ENCODE measurements at regions not wholly inside any gene's neighbourhood (a gene's known extent, or its start where the extent isn't known, plus 50 kb on each side); places are given as distances from the start of the nearest gene placed in this dataset.
"Not testable (repeated sequence)": the region's sequence is repeated elsewhere in the genome, so short reads cannot be mapped to it uniquely, and the experiment has no call there.

DNA sequence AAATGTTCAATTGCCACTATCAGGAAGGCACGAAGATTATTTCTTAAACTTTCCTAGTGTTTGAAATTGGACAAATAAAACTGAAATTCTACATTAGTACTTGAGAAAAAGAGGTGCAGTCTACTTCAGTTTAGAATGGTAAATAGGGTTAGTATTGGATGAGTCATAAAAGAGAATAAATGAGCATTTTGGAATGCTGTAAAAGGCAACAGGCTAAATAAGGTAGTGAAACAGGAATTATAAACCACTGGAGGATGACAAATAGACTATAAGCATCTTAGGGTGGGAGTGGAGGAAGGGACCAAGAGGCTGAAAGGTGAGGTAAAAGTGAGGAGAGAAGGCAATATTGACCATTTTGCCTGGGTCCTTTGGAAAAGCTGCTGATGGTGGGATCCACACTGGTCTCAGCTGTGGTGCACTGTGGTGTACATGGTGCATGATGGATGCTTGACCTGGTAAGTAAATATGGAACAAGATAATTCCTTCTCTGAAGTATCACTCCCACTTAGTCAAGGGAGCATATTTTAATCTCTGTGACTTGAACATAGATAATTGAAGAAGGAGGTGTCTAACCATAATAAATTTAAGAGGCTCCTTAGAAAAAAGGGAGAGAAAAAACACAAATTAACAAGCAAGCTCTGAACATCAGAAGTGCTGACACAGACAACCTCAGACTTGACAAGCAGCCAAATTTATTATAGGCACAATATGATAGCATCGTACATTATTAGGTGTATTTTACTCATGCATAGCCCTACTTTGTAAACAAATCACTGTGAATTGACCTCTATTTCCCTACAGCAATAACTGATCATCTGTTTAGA lies 76.4 kb upstream of the SCIN start:
- Mint-ChIP-seq H3K27me3 (peaks cover 9% of the 10 kb centered on the region), H3K27ac (no peak overlapping the region)
- DNase-seq = no peak

DNA sequence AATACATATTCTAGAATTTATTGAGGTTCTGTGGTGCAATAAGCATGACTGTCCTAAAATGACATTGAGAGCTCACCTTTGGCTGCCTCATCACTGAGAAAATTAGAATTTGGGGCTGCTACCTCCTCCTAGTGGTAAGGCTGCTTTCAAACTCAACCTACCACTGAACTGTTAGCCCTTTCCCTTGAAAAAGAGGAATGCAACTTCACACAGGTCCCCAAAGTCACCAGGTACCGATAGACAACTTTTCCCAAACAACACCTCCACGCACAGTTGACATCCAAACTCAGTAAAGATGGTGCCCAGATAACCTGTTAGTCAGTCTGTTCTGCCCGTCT lies 75.9 kb upstream of the SCIN start:
- Mint-ChIP-seq H3K27ac (no peak overlapping the region), H3K9me3 (no peaks in the 10 kb centered on the region), H3K4me1 (peaks cover 1% of the 10 kb centered on the region), H3K27me3 (peaks cover 9% of the 10 kb centered on the region), H3K4me3 (no peak overlapping the region), H3K36me3 (ENCODE audit: low read depth) (no peaks in the 10 kb centered on the region)
- ATAC-seq (no peak), DNase-seq (no peak)

More for the DNA sequence above, 76.4 kb upstream of the SCIN start:
- Mint-ChIP-seq H3K4me1 (peaks cover 1% of the 10 kb centered on the region), H3K4me3 (no peak overlapping the region), H3K36me3 (ENCODE audit: low read depth) (no peaks in the 10 kb centered on the region), H3K9me3 (no peaks in the 10 kb centered on the region)
- no peak for ATAC-seq

DNA sequence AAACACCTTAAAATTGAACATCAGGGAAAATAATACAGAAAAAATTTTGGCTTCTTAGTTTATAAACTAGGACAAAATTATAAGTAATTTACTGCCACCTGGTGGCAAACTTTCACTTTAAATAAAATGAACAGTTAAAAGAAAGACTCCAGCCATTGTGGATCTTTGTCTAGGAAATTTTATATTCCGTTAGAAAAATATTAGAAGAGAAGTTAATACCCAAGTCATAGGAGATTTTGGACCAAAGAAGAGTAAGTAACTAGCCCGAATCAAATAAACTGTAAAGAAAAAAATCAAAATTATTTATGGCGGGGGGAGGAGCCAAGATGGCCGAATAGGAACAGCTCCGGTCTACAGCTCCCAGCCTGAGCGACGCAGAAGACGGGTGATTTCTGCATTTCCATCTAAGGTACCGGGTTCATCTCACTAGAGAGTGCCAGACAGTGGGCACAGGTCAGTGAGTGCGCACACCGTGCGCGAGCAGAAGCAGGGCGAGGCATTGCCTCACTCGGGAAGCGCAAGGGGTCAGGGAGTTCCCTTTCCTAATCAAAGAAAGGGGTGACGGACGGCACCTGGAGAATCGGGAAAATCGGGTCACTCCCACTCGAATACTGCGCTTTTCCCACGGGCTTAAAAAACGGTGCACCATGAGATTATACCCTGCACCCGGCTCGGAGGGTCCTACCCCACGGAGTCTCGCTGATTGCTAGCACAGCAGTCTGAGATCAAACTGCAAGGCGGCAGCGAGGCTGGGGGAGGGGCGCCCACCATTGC lies 73.4 kb upstream of the SCIN start:
- H3K36me3 Mint-ChIP-seq (ENCODE audit: low read depth); ATAC-seq; H3K27me3 Mint-ChIP-seq; H3K9me3 Mint-ChIP-seq; DNase-seq; H3K27ac Mint-ChIP-seq; H3K4me1 Mint-ChIP-seq: not testable (repeated sequence)
- peak overlapping the region; percentile 26 for H3K4me3 Mint-ChIP-seq

DNA sequence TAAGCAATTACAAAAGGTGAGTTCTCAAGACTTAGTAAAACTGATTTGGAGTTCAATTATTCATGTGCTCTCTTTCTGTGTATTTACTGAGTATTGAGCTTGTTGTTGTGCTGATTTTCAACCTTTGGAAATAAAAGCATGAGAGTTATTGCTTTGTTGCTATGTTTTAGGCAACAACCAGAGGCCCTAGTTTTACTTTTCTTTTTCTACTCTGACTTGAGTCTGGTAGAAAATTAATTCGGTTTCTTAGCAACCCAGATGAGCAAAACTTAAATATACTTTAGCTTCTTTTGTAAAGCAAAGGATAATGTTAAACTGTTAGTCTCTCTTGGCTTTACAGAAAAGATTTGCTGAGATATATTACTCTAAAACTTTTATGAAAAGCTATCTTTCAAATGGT lies 66.4 kb upstream of the SCIN start:
- no peaks in the 10 kb centered on the region for H3K36me3 Mint-ChIP-seq (ENCODE audit: low read depth)
- H3K9me3 Mint-ChIP-seq = no peaks in the 10 kb centered on the region
- no peak overlapping the region for H3K27ac Mint-ChIP-seq
- ATAC-seq = no peak
- no peak for DNase-seq
- H3K4me3 Mint-ChIP-seq = no peak overlapping the region
- H3K4me1 Mint-ChIP-seq = no peaks in the 10 kb centered on the region
- H3K27me3 Mint-ChIP-seq = no peaks in the 10 kb centered on the region

DNA sequence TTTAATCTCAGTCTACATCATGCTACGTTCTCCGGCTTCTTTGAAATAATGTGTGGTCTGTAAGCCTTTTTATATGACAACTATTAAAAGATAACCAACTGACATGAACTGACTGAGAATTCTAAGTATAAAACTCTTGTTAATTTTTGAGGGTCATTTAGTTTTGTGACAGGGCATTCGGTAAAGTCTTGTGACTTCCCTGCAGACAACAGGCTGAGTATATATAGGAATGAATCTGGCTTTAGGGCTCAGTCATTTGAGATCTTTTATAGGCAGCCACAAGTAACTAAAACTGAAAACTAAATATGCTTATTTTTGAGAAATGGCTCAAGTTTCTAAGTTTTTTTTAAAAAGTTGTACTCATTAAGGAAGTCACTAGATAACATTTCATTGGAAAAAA lies 62.5 kb upstream of the SCIN start:
- DNase-seq (no peak), ATAC-seq (no peak)
- Mint-ChIP-seq H3K4me1 (no peaks in the 10 kb centered on the region), H3K4me3 (no peak overlapping the region), H3K36me3 (ENCODE audit: low read depth) (no peaks in the 10 kb centered on the region), H3K27ac (no peak overlapping the region), H3K27me3 (peaks cover 2% of the 10 kb centered on the region), H3K9me3 (no peaks in the 10 kb centered on the region)

DNA sequence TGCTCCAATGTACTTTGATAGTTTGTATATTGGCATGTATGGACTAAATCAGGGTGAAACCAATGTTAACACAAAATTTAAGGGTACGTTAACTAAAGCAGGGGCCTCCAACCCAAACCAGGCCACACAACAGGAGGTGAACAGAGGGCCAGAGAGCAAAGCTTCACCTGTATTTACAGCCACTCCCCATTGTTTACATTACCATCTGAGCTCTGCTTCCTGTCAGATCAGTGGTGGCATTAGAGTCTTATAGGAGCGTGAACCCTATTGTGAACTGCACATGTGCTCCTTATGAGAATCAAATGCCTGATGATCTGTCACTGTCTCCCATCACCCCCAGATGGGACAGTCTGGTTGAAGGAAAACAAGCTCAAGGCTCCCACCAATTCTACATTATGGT lies 62.0 kb upstream of the SCIN start:
- Mint-ChIP-seq H3K27me3 (peaks cover 4% of the 10 kb centered on the region), H3K9me3 (no peaks in the 10 kb centered on the region), H3K4me1 (no peaks in the 10 kb centered on the region), H3K4me3 (no peak overlapping the region), H3K36me3 (ENCODE audit: low read depth) (no peaks in the 10 kb centered on the region), H3K27ac (no peak overlapping the region)
- DNase-seq (no peak), ATAC-seq (no peak)

DNA sequence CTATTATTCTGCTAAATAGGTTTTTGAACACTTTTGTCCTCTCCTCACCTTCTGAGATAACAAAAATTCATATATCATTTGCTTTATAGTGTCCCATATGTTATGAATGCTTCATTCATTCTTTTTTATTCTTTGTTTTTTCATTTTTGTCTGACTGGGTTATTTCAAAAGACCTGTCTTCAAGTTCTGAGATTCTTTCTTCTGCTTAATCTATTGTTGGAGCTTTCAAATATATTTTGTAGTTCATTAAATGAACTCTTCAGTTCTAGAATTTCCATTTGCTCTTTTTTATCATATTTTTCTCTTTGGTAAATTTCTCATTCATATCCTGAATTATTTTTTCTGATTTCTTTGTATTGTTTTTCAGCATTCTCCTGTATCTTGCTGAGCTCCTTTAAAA lies 53.1 kb upstream of the SCIN start:
- H3K4me3 Mint-ChIP-seq = no peak overlapping the region

DNA sequence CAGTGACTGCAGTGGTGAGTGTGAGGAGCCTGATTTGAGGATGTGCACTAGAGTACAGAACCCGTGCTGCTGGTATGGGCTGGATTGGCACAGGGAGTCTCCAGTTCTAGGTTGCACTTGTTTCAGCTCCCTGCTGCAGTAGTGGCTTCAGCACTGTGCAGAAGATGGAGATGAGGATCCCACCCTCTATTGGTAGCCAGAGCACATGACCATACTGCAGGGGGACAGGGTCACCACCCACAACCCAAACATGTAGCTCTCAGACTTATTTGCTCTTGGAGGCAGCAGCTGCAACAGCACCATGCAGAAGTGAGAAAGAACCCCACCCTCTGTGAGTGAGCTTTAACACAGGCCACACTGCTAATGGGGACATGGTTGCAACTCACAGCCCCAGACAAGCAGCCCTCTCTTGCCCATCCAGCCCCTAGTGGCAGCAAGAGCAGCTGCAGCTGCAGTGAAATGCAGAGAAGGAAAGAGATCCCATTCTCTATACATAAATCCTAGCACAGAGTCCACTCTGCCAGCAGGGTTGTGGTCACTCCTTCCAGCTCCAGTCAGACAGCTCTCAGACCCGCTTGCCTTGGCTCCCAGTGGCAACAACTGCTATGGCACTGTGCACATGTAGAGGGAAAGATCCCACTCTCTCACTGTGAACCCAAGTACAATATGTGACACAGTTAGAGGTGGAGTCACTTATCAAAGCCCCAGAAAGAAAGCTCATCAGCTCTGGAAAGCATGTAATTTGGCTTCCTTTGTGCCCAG lies 51.4 kb upstream of the SCIN start:
- DNase-seq (no peak), ATAC-seq (peak; percentile 52)
- Mint-ChIP-seq H3K4me3 (no peak overlapping the region), H3K36me3 (ENCODE audit: low read depth) (no peaks in the 10 kb centered on the region), H3K9me3 (peaks cover 15% of the 10 kb centered on the region), H3K4me1 (no peaks in the 10 kb centered on the region), H3K27me3 (peaks cover 4% of the 10 kb centered on the region), H3K27ac (no peak overlapping the region)

More for the DNA sequence above, 53.1 kb upstream of the SCIN start:
- DNase-seq (no peak), ATAC-seq (no peak)
- peaks cover 4% of the 10 kb centered on the region for H3K27me3 Mint-ChIP-seq
- no peaks in the 10 kb centered on the region for H3K36me3 Mint-ChIP-seq (ENCODE audit: low read depth)
- H3K27ac Mint-ChIP-seq = no peak overlapping the region
- no peaks in the 10 kb centered on the region for H3K4me1 Mint-ChIP-seq
- H3K9me3 Mint-ChIP-seq = peaks cover 15% of the 10 kb centered on the region

DNA sequence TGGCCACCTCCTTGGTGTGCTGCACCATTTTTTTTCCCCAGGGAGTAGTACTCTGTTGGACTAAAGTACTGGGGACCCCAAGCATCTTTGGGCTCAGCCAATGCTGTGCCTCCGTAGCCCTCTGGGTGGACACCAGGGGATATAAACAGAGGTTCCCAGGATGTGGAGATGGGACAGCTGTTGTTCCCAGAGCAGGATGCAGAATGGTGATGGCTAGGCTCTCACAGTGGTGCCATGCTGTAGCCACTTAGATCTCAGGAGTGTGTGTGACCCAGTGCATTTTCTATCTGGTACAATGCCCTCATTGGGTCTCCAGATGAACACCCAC lies 50.9 kb upstream of the SCIN start:
- H3K9me3 Mint-ChIP-seq = peaks cover 15% of the 10 kb centered on the region
- DNase-seq (no peak), ATAC-seq (peak; percentile 24)
- no peaks in the 10 kb centered on the region for H3K36me3 Mint-ChIP-seq (ENCODE audit: low read depth)
- no peak overlapping the region for H3K27ac Mint-ChIP-seq
- H3K4me3 Mint-ChIP-seq = no peak overlapping the region
- no peaks in the 10 kb centered on the region for H3K4me1 Mint-ChIP-seq
- H3K27me3 Mint-ChIP-seq = peaks cover 4% of the 10 kb centered on the region
